ENCODE measurements at regions not wholly inside any gene's neighbourhood (a gene's known extent, or its start where the extent isn't known, plus 50 kb on each side); places are given as distances from the start of the nearest gene placed in this dataset.

DNA sequence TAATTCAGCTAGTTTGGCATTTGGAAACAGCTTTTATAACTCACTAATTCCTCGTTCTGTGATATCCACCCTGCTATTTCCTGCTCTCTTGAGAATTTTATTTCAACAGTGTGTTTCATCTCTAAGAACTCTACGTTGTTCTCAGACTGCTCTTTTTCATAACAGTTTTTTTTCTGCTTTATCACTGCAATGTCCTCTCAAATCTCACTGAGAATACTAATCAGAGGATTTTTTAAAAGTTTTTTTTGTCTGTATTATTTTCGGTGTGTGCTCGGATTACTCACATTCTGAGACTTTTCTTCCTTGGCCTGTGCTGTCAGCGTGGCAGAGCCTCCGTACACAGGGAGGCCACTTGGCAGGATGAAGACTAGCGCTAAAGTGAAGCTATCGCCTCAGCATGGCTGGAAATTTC lies 59.4 kb upstream of the NEO1 start:
- no peak overlapping the region for H3K4me3 ChIP-seq (ENCODE audit: low read depth, low read length)

DNA sequence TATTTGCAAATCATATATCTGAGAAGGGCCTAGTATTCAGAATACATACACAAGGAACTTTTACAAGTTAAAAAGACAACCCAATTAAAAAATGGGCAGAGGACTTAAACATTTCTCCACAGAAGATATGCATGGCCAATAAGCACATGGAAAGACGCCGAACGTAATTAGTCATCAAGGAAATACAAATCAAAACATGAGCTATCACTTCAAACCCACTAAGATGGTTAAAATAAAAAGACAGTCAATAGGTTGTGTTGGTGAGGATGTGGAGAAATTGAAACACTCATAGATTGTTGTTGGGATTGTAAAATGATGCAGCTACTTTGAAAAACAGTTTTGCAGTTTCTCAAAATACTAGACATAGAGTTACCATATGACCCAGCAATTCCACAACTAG lies 61.2 kb upstream of the NEO1 start:
- TF ChIP-seq, protein P1, sequence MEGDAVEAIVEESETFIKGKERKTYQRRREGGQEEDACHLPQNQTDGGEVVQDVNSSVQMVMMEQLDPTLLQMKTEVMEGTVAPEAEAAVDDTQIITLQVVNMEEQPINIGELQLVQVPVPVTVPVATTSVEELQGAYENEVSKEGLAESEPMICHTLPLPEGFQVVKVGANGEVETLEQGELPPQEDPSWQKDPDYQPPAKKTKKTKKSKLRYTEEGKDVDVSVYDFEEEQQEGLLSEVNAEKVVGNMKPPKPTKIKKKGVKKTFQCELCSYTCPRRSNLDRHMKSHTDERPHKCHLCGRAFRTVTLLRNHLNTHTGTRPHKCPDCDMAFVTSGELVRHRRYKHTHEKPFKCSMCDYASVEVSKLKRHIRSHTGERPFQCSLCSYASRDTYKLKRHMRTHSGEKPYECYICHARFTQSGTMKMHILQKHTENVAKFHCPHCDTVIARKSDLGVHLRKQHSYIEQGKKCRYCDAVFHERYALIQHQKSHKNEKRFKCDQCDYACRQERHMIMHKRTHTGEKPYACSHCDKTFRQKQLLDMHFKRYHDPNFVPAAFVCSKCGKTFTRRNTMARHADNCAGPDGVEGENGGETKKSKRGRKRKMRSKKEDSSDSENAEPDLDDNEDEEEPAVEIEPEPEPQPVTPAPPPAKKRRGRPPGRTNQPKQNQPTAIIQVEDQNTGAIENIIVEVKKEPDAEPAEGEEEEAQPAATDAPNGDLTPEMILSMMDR (IDR thresholded peaks at IDR 0.05; ENCODE audit: low read depth, low read length) = no peak
- no peak overlapping the region for H3K4me3 ChIP-seq (ENCODE audit: low read depth, low read length)

More for the DNA sequence above, 59.4 kb upstream of the NEO1 start:
- TF ChIP-seq, protein P1 (IDR thresholded peaks at IDR 0.05; ENCODE audit: low read depth, low read length) = no peak

DNA sequence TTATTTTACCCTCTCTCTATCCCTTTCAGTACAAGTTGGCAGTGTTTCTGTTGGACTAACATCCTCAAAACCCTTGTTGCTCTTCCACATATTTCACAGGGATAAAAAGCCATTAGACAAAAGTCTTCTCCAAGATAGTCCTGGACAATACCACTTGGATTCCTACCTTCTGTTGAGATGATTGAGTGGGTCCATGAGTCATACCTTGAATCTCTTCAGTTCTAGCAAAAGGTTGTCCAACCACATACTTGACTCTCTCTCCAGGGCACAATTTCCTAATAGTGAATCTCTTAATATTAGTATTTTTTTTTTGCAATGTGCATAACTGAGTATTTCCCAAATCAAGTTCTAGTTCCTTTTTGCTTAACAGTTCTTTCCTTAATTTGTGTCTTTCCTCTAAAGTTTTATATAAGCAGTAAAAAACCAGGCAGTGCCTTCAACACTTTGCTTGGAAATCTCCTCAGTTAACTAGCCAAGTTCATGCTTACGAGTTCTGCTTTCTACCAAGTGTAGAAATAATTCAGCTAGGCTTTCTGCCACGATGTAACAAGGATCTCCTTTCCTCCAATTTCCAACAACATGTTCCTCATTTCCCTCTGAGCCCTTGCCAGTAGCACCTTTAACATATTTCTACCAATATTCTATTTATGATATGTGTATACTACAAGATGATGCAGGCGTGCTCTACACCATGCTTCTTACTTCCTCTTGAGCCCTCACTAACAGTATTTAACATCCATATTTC lies 68.3 kb upstream of the NEO1 start:
- no peak overlapping the region for H3K4me3 ChIP-seq (ENCODE audit: low read depth, low read length)
- TF ChIP-seq, protein P1 (IDR thresholded peaks at IDR 0.05; ENCODE audit: low read depth, low read length) = no peak

DNA sequence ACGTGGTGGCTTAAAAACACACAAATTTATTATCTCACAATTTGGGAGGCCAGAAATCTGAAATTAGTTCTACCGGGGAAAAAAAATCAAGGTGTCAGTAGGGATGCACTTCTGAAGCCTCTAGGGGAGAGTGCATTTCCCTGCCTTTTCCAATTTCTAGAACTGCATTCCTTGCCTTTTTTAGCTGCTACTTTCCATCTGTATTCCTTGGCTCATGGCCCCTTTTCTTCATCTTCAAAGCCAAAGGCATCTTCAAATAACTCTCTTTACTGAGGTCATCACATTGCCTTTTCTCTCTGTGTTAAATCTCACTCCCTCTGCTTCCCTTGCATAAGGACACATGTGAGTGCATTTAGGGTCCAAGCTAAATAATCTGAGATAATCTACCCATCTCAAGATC lies 69.5 kb upstream of the NEO1 start:
- no peak overlapping the region for H3K4me3 ChIP-seq (ENCODE audit: low read depth, low read length)
- TF ChIP-seq, protein P1 (IDR thresholded peaks at IDR 0.05; ENCODE audit: low read depth, low read length) = no peak

DNA sequence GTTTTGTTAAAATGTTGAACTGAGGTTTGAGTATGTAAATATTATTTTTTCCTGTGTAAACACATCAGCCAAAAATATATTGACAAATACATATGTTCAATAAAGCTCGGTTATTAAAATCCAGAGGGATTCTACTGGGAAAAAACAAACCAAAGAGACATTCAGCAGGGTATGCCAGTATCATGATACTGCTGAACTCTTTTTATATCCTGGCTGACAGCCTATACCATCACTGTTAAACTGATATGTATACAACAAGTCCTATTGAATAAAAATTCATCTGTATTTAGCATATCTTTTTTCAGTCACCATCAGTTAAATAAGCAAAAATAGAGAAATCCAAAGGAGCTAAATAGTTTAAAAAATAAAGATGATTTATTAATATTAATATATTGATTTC lies 71.6 kb upstream of the NEO1 start:
- TF ChIP-seq, protein P1 (IDR thresholded peaks at IDR 0.05; ENCODE audit: low read depth, low read length) = no peak
- H3K4me3 ChIP-seq (ENCODE audit: low read depth, low read length) = no peak overlapping the region

DNA sequence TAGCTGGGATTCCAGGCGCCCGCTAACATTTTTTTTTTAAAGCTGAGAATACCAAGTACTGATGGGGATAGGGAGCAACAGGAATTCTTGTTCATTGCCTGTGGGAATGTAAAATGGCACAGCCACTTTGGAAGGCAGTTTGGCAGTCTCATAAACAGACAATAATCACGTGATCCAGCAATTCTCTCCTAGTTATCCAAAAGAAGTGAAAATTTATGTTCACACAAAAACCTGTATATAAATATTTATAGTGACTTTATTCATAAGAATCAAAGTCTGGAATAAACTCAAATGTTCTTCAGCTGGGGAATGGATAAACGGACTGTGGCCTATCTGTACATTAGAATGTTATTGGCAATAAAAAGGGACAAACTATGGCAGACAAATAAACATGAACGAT lies 72.5 kb upstream of the NEO1 start:
- TF ChIP-seq, protein P1 (IDR thresholded peaks at IDR 0.05; ENCODE audit: low read depth, low read length) = no peak
- H3K4me3 ChIP-seq (ENCODE audit: low read depth, low read length) = no peak overlapping the region

DNA sequence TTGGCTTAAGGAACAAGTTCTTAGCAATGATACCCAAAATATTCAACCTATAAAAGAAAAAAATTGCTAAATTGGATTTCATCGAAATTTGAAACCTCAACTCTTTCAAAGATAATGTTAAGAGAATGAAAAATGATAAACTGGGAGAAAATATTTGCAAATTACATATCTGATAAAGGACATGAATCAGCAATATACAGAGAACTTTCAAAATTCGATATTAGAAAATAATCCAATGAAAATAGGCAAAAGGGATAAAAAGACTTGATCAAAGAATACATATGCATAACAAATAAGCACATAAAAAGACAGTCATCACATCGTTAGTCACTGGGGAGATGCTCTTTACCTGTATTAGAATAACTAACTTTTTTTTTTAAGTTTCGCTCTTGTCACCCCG lies 73.0 kb upstream of the NEO1 start:
- TF ChIP-seq, protein P1 (IDR thresholded peaks at IDR 0.05; ENCODE audit: low read depth, low read length) = no peak
- no peak overlapping the region for H3K4me3 ChIP-seq (ENCODE audit: low read depth, low read length)
